GM12891 (cell line): ENCODE measurements at regions not wholly inside any gene's neighbourhood (a gene's known extent, or its start where the extent isn't known, plus 50 kb on each side); places are given as distances from the start of the nearest gene placed in this dataset.

ENCODE experiments used
- PAX5 ChIP-seq: IDR thresholded peaks from 2 replicates; pipeline ENCODE4 v1.6.1; 2011; ENCODE audit warnings: low read length, moderate library complexity, mild to moderate bottlenecking; ENCODE audit not compliant: insufficient read depth, severe bottlenecking
- POLR2A ChIP-seq: IDR thresholded peaks from 2 replicates; pipeline ENCODE4 v1.6.1; 2011; ENCODE audit warnings: low read depth, low read length, control low read depth
- POLR2AphosphoS5 ChIP-seq: IDR thresholded peaks from 2 replicates; pipeline ENCODE4 v1.6.1; 2011; ENCODE audit warnings: low read depth, low read length, control low read depth
- POU2F2 ChIP-seq: IDR thresholded peaks from 2 replicates; pipeline ENCODE4 v1.6.1; 2011; ENCODE audit warnings: low read depth, mild to moderate bottlenecking, control low read depth, low read length, moderate library complexity
- SPI1 ChIP-seq: IDR thresholded peaks from 2 replicates; pipeline ENCODE4 v1.6.1; 2011; ENCODE audit warnings: low read depth, low read length, control low read depth
- TAF1 ChIP-seq: IDR thresholded peaks from 2 replicates; pipeline ENCODE4 v1.6.1; 2011; ENCODE audit warnings: low read depth, low read length, control low read depth

DNA sequence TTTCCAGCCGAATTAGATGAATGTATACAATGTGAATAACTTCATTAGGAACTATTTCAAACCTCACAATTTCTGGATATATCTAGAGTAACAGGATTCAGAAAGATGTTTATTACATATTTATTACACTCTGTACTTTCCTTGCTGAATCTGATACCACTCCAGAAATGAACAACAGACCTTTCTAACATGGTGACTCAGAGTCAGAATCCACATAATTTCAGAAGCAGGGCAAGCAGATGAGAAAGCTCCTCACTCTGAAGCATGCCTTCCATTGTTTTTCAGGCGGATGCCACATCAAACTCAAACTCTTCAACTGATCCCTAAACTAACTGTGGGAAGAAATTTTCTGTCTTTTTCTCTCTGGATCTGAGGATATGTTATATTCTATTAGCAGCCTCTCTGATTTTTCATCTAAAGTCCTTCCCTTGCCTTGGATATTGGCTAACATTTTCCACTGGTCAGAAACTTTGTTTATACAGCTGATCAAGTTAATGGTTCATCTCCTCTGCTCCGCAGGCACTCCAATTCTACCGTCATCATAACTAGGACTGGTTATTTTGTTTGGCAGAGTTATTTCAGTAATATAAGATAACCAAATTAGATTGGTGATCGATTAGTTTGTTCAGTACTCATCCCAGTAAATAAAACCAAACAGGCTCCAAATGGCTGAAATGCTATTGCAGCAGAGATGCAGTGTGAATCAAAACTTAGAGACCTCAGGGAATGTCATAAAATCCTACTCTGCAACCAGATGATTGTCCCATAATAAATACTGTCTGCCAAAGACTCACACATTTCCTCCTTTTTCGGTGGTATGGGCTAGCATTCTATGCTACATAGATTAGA lies 556.0 kb downstream of the EBF1 start:
- TF ChIP-seq POLR2A (no peak), POLR2AphosphoS5 (no peak), POU2F2 (no peak), SPI1 (no peak), TAF1 (no peak), PAX5 (no peak)
